ENCODE measurements at regions not wholly inside any gene's neighbourhood (a gene's known extent, or its start where the extent isn't known, plus 50 kb on each side); places are given as distances from the start of the nearest gene placed in this dataset.
"Not testable (repeated sequence)": the region's sequence is repeated elsewhere in the genome, so short reads cannot be mapped to it uniquely, and the experiment has no call there.

- DNase-seq = no peak
Measured at GRCh38 chr12:69149270-69149669, 90.1 kb upstream of the CPSF6 start.

- DNase-seq = no peak
Measured at GRCh38 chr12:69150083-69150795, 89.1 kb upstream of the CPSF6 start.

DNA sequence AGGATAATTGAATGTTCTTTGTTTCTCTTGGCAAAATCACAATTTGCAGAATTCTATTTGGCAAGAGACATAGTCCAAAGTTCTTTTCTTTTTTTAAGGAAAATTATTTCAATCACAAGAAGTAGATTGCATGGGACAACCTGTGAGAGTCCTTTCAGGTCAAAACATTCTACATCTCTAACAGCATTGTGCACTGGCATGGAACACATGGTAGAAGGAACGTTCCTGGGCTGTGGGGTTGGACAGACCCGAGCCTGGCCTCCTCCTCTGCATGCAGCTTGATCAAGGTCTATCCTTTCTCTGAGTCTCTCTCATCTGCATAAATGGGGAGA lies 88.6 kb upstream of the CPSF6 start:
- no peak for DNase-seq

- DNase-seq = no peak
Measured at GRCh38 chr12:69151254-69151764, 88.1 kb upstream of the CPSF6 start.

DNA sequence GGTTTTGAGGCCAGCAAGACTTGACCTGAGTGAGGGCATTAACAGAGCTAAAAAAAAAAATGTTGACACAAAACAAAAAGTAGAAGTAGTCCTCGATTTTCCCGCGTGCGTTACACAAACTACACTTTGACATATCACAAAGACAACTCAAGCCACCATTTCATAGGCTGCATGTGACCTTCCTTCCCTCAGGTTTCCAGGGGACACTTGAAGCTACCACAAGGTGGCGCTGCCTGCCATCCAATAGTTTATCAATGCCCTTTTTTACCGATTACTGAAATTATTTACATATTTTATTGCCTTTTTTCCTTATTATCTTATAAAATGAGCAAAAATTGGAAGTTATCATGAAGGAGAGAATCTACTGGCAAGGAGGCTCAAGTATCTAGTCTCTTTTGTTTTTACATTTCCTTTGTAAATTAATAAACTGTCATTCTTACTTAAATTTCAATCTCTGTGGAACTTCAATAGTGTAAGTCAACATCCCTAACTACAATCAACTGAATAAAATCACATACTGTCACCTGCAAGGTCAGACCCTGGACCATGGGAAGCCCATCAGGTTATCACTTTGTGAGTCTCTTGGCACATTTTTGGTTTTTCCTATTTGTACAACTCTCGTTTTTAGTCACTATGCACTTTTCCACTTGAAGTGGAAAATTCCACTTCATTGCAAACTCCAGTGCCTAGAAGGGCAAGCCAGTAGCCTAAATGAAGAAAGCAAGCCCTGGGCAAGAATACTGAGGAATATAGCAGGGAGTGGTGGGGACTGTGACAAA lies 84.6 kb upstream of the CPSF6 start:
- peak; percentile 65 for DNase-seq

DNA sequence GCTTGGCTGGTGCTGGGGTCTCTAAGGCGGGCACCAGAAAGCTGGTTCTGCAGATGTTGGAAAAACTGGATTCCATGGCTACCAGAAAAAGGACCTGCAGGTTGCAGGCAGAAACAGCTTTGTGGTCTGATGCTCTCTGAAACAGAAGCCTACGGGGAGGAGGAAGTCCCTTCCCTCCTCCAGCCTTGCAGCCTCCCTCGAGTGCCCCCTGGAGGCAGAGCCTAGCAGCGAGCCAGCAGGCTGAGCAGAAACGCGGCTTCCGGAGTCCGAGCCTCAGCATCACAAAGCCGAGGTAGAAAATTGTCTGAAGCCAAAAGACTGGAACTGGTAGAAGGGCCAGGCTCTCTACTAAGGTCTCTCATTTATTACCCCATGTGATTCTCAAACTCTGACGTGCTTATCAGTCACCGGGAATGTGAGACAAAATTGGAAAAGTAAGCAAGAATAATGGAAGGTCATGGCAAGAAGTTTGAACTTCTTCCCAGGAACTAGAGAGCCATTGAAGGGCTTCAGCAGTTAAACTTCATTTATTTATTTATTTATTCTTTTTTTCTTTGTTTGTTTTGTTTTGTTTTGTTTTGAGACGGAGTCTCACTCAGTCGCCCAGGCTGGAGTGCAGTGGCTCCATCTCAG lies 82.2 kb upstream of the CPSF6 start:
- DNase-seq = peak; percentile 80

DNA sequence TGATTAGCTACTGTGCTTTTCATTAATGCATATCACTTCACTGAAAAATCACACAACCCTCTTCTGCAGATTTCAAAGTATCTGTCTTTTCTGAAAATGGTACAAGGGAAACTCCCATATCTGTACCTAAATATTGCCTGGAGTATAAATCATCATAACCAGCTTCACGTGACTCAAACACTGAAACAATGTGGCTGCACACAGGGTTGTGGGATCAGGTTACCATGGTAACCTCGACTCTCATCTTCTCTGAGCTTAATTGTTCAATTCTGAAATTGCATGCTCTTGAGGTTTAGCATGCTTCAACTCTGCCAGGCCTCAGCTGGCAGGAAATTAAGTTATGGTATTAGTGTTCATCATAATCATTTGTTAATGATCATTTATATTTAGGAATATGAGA lies 77.5 kb upstream of the CPSF6 start:
- no peak for DNase-seq

- no peak for DNase-seq
Measured at GRCh38 chr12:69163681-69164362, 75.5 kb upstream of the CPSF6 start.

DNA sequence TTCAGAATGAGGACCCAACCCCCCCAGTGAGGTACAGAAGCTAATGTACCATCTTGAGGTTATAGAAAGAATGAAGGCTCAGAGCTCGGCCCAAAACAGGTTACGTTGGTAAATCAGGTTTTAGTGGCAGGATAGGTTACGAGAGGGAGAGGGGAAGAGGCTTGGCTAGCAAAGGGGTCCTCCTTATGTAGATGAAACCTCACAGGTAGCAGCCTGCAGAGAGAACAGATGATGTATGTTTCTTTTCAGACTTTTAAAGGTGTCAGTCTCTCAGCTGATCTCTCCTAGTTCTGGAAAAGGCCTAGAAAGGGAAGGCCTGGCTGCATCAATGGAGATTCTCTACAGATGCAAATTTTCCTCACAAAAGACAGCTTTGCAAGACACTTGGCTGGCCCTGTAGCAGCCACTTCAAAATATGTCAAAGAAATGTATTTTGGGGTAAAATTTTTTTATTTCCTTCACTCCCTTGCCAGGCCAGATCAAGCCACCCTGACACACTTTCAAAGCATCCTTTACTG lies 71.7 kb upstream of the CPSF6 start:
- no peak for DNase-seq

DNA sequence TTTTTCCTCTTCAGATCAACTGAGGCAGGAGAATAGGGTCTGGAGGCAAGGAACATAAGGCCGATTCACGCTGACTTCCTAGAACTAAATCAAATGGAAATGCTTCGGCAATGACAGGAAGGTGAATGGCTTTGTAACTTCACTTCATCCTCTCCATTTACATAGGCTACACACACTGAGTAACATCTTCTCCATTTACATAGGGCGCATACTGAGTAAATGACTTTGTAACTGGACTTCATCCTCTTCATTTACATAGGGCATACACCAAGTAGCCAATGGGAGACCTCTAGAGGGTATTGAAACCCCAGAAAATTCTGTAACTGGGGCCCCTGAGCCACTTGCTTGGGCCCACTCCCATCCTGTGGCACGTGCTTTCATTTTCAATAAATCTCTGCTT lies 71.0 kb upstream of the CPSF6 start:
- DNase-seq = no peak

DNA sequence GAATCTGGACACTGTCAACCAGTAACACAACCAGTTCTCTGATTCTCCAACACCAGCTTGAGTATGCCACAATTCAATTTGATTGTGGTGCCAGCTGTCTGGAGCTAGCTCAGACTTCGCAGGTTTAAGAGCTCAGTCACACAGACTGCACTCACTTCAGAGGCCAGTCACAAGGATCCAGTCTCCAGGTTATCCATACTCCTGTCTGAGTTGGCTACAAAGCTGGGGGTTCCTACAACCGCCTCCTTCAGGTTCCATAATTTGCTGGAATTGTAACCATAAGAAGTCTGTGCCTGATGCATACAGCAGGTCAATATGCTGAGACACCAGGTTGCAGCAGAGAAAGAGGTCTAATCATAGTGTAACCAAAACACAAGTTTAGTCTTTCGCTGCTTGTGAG lies 70.5 kb upstream of the CPSF6 start:
- no peak for DNase-seq

DNA sequence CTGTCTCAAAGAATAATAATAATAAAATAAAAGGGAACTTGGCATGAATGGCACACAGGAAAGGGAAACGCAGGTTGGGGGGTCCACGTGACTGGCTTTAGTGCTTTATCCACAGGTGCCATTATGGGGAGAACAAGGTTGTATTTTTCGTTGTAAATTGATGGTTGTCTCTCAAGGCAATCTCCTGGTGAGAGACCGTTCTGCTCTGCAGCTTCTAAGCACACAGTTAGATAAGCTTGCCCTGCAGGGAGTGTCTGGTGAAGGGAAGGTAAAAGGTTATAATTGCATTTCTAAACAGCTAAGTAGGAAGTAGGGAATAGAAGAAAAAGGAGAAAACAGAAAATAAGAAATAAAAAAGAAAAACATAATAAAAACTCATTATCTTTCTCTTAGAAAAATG lies 69.1 kb upstream of the CPSF6 start:
- DNase-seq = no peak

DNA sequence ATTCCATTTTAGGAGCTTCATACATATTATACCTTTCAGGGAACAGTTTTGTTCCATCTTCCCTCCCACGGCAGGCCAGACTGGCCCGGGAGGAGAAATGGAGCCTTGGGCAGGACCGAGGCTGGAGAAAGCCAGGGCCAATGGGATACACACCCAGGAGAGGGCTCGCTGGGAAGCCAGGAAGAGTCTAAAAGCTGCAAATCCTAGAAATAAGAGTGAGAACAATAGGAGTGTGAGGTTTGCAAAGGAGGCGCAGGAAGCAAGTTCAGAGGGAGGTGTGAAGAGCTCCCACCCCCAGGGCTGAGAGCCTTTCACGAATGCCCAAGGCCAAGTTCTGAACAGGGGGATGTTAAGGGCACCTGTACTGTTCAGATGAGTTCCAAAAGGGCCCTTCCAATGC lies 67.5 kb upstream of the CPSF6 start:
- no peak for DNase-seq

DNA sequence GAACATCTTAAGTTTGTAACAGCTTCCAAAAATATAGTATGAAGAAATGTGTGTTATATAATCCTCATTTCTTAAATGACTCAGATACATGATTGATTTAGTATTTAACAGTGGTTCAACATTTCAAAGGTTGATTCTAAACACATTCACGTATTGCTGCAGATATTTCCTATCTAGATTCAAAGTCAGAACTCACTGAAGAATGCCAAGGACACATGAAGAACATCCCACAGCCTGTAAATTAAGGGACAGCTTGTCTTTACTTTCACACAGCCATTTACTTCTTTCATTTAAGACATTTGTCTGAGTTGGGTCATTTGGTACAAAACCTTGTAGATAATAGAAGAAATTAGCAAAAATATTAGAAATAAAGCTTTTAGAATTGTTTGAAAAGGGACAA lies 66.9 kb upstream of the CPSF6 start:
- DNase-seq = no peak

GRCh38 chr12:69173368-69173767 lies 66.0 kb upstream of the CPSF6 start:
- no peak for DNase-seq

- DNase-seq = no peak
Measured at GRCh38 chr12:69179786-69180185, 59.6 kb upstream of the CPSF6 start.

DNA sequence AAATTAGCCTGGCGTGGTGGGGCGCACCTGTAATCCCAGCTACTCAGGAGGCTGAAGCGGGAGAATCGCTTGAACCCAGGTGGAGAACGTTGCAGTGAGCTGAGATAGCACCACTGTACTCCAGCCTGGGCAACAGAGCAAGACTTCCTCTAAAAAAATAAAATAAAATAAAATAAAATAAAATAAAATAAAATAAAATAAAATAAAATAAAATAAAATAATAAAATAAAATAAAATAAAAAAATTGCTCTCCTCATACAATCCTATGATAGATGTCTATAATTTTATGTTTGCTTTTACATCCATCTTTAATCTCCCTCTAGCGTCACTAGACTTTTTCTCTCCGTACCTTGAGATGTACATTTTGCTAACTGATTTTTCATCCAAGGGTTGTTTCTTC lies 51.8 kb upstream of the CPSF6 start:
- not testable (repeated sequence) for DNase-seq

DNA sequence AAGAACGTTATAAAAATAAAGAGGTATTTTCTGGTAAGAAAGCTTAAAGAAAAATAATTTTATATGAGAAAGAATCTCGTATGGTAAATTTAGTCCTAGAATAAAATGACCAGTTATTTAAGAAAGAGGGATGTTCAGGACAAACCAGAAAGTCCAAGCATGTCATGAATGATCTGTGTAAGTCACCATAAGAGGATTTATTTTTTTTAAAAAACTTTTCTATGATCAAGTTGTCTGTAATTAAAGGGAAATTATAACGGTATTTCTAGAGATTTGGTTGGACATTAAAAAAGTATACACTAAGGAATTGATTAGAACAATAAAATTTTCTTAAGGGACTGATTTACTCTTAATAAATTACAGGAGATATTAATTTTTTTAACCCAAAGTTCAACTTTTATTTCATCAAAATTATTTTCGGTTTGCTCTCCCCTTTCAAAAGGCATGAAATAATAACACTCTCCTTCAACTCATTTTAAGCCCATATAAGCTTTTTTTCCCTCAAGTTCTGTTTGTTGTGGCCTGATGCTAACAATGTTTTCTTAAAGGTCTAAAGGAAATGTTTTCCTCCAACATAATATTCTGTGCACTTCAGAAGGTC lies 49.9 kb upstream of the CPSF6 start:
- no peak for DNase-seq

Measured in KG1 (cell line).